Testis (tissue), 2 donors: ENCODE measurements at regions not wholly inside any gene's neighbourhood (a gene's known extent, or its start where the extent isn't known, plus 50 kb on each side); places are given as distances from the start of the nearest gene placed in this dataset.

ENCODE experiments used
- CTCF ChIP-seq, 3 experiments: fragments of 450-650 bp in 2 of 3; fragments of 200-600 bp in 1 of 3; sonication (generic) in 1 of 3; IDR thresholded peaks; one replicate each; pipeline ENCODE4 v1.5.1; 2016 to 2019; ENCODE audit warnings: antibody characterized with exemption in 3 of 3, mild to moderate bottlenecking in 2 of 3, moderate library complexity in 1 of 3
- POLR2A ChIP-seq: fragments of 450-650 bp; IDR thresholded peaks from one replicate; pipeline ENCODE4 v1.6.1; 2017; ENCODE audit warnings: antibody characterized with exemption, mild to moderate bottlenecking, moderate library complexity

- no peak for TF ChIP-seq CTCF (IDR thresholded peaks at IDR 0.05)
- no peak for TF ChIP-seq POLR2A
Observed at GRCh38 chr16:8023326-8023725, 567.0 kb downstream of the TMEM114 start.
